ENCODE measurements at regions not wholly inside any gene's neighbourhood (a gene's known extent, or its start where the extent isn't known, plus 50 kb on each side); places are given as distances from the start of the nearest gene placed in this dataset.

- TF ChIP-seq, protein P1, sequence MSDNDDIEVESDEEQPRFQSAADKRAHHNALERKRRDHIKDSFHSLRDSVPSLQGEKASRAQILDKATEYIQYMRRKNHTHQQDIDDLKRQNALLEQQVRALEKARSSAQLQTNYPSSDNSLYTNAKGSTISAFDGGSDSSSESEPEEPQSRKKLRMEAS (IDR thresholded peaks at IDR 0.05; ENCODE audit: insufficient read depth, insufficient read length) = no peak
- TF ChIP-seq, protein P2, sequence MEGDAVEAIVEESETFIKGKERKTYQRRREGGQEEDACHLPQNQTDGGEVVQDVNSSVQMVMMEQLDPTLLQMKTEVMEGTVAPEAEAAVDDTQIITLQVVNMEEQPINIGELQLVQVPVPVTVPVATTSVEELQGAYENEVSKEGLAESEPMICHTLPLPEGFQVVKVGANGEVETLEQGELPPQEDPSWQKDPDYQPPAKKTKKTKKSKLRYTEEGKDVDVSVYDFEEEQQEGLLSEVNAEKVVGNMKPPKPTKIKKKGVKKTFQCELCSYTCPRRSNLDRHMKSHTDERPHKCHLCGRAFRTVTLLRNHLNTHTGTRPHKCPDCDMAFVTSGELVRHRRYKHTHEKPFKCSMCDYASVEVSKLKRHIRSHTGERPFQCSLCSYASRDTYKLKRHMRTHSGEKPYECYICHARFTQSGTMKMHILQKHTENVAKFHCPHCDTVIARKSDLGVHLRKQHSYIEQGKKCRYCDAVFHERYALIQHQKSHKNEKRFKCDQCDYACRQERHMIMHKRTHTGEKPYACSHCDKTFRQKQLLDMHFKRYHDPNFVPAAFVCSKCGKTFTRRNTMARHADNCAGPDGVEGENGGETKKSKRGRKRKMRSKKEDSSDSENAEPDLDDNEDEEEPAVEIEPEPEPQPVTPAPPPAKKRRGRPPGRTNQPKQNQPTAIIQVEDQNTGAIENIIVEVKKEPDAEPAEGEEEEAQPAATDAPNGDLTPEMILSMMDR (IDR thresholded peaks at IDR 0.05; ENCODE audit: extremely low read depth in 1 of 2, insufficient read depth in 1 of 2, low read depth in 1 of 2, low read length in 2 of 2) = no peak
- TF ChIP-seq POLR2A (IDR thresholded peaks at IDR 0.05; ENCODE audit: low read depth, low read length) (no peak), EZH2 (IDR thresholded peaks at IDR 0.05; ENCODE audit: borderline replicate concordance, low read depth, low read length, severe bottlenecking) (no peak), MYC (IDR thresholded peaks at IDR 0.05; ENCODE audit: low read depth, low read length) (no peak), JUN (IDR thresholded peaks at IDR 0.05; ENCODE audit: borderline replicate concordance, insufficient read depth, insufficient read length, low read depth) (no peak), POLR2AphosphoS5 (IDR thresholded peaks at IDR 0.05; ENCODE audit: insufficient read depth, low read depth, low read length) (no peak), GATA2 (IDR thresholded peaks at IDR 0.05; ENCODE audit: insufficient read depth, insufficient read length, low read depth, low read length) (no peak), FOS (IDR thresholded peaks at IDR 0.05; ENCODE audit: borderline replicate concordance, insufficient read depth, low read length) (no peak)
These were observed 144.0 kb upstream of the ADAMTS3 start for GRCh38 chr4:72712997-72713396.
